HG02970 (cell line): ENCODE measurements at regions not wholly inside any gene's neighbourhood (a gene's known extent, or its start where the extent isn't known, plus 50 kb on each side); places are given as distances from the start of the nearest gene placed in this dataset.

ENCODE experiments used
- ATAC-seq: cut with Tn5 transposase; IDR thresholded peaks from one replicate; pipeline ENCODE4 v1.9.1; 2021; ENCODE audit warnings: mild to moderate bottlenecking, moderate library complexity, moderate number of reproducible peaks; ENCODE audit not compliant: unreplicated experiment, low FRiP score

- ATAC-seq: no peak
These were observed 575.2 kb upstream of the POT1 start for GRCh38 chr7:125504848-125505247.

- ATAC-seq: no peak
These were observed 566.4 kb upstream of the POT1 start for GRCh38 chr7:125495997-125496396.

- no peak for ATAC-seq
These were observed 562.9 kb upstream of the POT1 start for GRCh38 chr7:125492521-125492920.

- no peak for ATAC-seq
These were observed 561.5 kb upstream of the POT1 start for GRCh38 chr7:125491137-125491536.

GRCh38 chr7:125490167-125490566 is 560.5 kb upstream of the POT1 start:
- ATAC-seq: no peak

- no peak for ATAC-seq
These were observed 555.6 kb upstream of the POT1 start for GRCh38 chr7:125485223-125485622.

GRCh38 chr7:125484755-125485154 is 555.1 kb upstream of the POT1 start:
- no peak for ATAC-seq

- no peak for ATAC-seq
These were observed 551.7 kb upstream of the POT1 start for GRCh38 chr7:125481323-125481722.

- ATAC-seq: no peak
These were observed 551.1 kb upstream of the POT1 start for GRCh38 chr7:125480762-125481161.

- ATAC-seq: no peak
These were observed 539.2 kb upstream of the POT1 start for GRCh38 chr7:125468855-125469174.

GRCh38 chr7:125467996-125468854 is 538.6 kb upstream of the POT1 start:
- ATAC-seq: no peak

- ATAC-seq: no peak
These were observed 535.9 kb upstream of the POT1 start for GRCh38 chr7:125465527-125465926.

GRCh38 chr7:125462615-125463014 is 533.0 kb upstream of the POT1 start:
- ATAC-seq: no peak

- no peak for ATAC-seq
These were observed 529.4 kb upstream of the POT1 start for GRCh38 chr7:125459038-125459437.

GRCh38 chr7:125450749-125451148 is 521.1 kb upstream of the POT1 start:
- ATAC-seq: no peak

- ATAC-seq: no peak
These were observed 516.2 kb upstream of the POT1 start for GRCh38 chr7:125445836-125446235.

GRCh38 chr7:125444864-125445263 is 515.2 kb upstream of the POT1 start:
- no peak for ATAC-seq

GRCh38 chr7:125436220-125436619 is 506.6 kb upstream of the POT1 start:
- no peak for ATAC-seq

- ATAC-seq: no peak
These were observed 501.7 kb upstream of the POT1 start for GRCh38 chr7:125431349-125431748.

GRCh38 chr7:125430013-125430412 is 500.4 kb upstream of the POT1 start:
- ATAC-seq: no peak

GRCh38 chr7:125427676-125428075 is 498.1 kb upstream of the POT1 start:
- no peak for ATAC-seq

GRCh38 chr7:125425506-125425905 is 495.9 kb upstream of the POT1 start:
- no peak for ATAC-seq

GRCh38 chr7:125424721-125425120 is 495.1 kb upstream of the POT1 start:
- ATAC-seq: no peak
